ENCODE measurements at regions not wholly inside any gene's neighbourhood (a gene's known extent, or its start where the extent isn't known, plus 50 kb on each side); places are given as distances from the start of the nearest gene placed in this dataset.

DNA sequence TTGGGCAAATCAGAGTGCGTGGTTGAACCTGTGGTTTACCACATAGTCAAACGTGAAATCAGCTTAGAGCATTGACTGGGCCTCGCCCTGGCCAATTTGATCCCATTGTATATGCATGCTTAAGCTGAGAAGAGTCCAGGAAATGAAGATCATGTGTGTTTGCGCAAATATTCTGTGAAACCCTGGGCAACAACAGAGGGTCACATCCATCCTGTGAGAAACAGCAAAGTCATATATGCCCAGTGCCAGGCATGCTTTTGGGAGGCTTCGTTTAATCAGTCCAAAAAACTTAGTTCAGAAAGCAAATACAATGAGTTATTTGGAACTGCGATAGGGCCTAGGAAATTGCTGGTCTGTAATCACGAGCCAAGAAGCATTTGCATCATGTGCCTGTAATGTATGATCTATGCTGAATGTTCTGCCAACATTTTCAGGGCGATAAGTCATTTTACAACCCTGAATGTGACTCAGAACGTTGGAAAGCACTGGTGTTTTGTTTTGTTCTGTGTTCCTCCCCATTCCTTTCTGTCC is 412.1 kb upstream of the CELF2 start:
- peak; percentile 32 for DNase-seq

DNA sequence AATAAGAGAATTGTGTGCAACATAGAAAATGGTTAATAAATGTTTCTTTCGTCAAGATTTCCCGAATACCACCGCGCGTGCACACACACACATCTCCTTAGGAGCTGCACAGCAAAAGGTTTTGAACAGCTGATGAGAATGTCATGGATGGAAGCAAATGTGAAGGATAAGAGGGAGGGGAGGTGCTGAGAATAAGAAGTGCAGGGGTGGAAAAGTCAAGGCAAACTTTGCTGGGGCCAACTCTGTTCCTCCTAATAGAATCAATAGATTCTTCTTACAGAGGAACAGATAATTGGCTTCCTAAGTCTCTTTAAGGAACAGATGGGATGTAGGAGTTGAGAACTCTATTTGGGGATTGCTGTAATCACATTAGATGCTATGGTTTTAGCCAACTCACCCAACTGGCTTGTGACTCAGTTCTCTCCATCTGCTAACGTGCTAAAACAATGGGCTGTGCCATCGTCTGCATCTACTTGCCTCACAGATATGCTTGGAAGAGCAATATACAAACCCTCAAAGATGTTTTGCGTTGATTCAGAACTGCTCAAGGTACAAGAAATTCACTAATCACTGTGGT is 408.2 kb upstream of the CELF2 start:
- DNase-seq = no peak

DNA sequence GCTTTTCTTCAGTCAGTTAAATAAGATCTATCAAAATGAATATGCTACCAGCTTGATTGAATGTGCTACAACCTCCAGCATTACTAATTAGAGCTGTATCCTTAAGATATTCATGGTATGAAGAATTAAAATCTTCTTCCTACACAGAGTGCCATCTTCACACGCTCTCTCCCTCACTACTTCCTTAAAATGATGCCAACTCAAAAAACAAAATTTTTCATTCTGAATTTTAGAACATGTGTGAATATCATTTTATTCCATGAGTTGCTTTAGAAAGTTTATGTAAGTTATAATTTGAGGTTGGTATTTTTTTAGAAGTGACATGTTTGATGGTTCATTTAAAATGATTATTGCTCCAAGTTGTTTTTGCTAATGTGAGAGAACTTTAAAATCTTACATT is 407.5 kb upstream of the CELF2 start:
- no peak for DNase-seq

DNA sequence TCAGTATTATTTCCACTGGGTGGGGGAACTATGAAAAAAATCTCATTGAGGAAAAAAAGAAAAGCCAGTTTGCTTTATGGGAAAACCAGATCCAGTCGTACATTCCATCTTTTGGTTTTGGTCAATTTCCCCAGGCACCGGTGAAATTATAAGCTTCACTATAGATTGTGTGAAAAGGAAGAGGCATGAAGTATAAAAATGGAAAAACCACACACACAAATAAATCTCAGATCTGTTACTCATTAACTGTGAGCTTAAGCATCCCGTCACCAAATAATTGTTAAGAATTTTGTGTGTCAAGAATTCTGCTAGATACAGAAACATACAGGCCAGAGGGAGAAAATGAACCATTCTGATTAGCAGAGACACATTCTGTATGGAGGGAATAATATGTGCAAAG is 405.5 kb upstream of the CELF2 start:
- DNase-seq = no peak

DNA sequence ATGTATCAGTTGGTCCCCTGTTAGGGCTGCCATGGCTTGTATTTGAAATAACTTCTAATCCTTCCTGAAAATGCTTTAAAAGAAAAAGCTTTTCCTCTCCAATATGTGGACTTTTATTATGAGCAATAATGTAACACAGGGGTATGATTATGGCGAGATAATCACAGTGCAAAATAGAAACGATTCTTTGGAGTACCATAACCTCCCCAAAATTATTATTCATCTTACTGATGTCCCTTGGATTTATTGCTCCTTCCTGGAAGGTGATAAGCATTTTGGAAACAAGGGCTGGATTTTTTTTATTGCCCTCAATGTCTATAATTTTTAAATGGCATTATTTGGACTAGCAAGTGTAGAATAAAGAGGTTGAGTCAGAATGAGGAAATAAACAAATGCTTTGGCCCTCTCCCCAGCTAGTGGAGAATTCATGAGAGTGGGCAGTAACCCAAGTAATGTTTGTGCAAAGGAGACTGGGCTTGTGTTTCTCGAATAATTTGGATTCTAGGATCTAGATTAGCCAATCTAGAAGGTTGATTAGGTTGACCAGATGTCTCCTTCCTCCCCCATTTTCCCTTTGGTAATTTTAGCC is 403.9 kb upstream of the CELF2 start:
- no peak for DNase-seq

DNA sequence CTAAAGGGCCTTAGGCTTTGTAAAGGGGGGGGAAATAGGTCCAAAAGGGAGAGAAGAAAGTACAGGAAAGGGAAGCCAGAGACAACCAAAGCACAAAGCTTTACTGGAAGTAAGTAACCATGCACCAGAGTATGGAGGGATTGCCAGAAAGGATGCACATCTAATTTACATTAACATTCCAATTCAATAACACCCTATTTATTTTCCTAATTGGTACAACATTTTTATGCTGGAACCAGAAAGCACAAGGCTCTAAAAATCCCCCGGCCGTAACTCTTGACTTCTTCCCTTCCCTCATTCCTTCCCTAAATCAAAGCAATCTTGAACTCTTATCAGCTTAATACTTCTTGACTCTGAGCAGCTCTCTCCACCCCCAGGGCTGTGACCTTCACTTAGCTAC is 400.0 kb upstream of the CELF2 start:
- DNase-seq = no peak

DNA sequence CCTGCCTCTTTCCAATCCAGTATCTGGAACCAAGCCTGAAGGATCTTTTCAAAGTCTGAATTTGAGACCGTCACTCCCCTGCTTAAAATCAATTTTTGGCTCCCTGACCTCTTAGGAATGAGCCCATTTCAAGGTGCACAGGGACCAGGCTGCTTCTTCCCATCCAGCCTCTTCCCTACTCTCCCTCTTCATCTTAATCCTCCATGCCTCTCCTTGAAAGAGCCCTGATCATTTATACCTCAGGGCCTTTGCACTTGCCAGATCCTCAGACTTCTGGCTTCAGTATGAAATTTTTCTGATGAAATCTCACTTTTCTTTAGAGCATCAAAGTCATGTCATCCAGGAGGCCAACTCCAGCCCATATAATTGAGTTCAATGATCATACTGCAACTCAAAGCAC is 399.5 kb upstream of the CELF2 start:
- no peak for DNase-seq

DNA sequence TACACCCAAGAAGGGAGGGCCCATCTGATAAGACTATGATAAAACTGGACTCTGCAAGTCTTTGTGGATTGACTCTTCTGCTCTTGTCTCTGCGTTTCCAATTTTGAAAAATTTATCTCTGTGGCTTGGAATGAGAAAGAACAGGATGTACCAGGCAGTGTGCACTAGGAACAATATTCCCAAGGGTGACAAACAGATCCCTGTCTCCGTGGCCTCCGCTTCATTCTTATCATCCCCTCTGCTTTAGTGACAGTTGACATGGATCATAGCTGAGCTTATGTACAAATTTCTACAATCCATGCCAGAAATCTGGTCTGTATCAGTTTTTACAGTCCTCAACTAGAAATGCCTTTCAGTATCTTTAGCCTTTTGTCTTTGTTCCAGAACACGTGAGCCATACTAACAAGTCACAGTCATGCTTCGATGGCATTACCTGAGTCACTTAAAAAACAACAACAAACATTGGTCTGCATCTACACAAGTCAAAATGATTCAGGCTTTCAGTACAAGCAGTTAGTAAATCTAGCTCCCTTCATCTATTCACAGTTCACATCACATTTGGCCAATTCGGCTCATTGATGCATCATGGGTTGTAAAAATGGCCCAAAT is 393.6 kb upstream of the CELF2 start:
- no peak for DNase-seq

DNA sequence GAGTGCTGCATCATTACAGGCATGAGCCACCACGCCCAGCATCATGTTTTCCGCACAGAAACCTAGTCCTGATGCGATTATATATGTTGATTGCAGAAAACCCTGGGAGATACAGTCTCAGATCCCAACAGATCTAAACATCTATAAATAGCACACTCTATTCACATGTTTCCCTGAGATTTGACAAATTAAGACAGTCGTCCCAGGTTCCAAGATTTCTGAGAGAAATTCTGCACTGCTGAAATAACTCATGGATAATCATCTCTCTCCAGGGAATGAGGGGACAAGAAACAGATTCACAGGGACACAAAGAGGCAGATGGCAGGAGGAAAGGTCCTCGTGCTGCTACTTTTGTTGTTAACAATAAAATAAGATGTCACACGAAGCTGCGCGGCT is 393.1 kb upstream of the CELF2 start:
- DNase-seq = no peak

DNA sequence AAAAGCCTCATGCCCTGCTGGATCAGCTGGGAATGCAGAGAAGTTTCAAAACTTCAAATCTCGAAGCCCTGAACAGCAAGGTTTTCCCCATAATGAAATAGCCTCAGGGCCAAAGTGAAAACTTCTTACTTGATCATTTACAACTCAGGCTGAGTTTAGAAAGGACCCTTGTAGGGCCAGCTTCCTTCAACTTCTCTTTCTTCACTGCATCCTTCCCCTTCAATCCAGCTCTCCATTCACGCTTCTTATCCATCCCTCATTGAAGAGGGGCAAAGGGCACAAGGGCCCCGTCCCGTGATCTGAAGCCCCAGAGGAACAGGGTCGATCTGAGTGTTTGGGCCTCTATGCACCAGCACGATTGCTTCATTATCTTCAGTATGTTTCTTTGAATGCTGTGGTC is 392.2 kb upstream of the CELF2 start:
- no peak for DNase-seq

DNA sequence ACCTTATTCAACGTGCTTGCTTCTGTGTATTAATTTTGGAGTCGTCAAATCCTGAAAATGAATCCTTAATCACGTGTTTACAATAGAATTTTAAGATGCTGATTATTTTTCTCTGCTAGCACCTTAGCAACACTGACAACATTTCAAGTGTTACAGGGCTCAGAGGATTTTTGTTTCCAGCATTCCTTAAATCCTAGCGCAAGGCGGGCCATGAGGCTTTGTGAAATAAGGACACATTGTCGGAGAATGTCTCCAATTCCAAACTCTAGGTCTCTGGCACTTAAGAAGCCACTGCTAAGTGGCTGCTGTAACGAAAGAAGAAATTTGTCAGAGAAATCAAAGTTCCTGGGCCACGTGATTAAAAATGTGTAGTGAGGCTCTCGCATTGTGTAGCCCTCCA is 390.9 kb upstream of the CELF2 start:
- DNase-seq = no peak

DNA sequence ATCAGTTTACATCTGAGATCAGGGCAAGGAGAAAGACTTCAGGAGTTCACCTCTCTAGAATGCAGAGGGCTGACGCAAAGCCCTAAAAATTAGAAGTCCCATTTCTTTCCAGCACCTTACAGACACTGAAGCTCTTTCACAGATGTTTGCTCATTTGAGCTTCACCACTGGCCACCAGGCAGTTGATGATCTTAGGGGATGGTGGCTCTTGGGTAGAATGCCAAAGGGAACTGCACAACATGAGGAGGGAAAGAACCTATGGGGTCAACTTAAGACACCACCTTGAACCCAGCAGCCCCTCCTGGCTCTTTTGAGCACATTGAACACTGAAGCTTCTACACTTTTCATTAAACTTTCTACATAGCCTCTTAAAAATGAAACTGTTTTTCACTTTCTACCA is 390.3 kb upstream of the CELF2 start:
- DNase-seq = no peak

DNA sequence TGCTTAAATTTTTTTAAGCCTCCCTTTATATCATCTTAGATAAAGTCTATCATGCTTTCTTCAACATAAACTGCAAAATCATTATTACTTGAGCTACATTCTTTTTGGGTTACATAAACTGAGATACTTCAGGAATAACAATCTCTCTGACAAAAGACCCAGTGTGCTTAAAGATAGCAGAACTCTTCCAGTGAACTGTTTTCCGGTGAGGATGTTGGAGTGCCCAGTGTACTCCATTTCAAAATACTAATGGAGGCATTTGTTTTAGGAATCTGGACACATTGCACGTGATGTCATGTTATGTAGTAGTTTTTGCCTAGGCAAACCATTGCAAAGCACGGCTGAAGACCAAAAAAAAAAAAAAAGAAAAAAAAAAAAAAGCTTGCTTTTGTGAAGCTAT is 388.2 kb upstream of the CELF2 start:
- DNase-seq = no peak

DNA sequence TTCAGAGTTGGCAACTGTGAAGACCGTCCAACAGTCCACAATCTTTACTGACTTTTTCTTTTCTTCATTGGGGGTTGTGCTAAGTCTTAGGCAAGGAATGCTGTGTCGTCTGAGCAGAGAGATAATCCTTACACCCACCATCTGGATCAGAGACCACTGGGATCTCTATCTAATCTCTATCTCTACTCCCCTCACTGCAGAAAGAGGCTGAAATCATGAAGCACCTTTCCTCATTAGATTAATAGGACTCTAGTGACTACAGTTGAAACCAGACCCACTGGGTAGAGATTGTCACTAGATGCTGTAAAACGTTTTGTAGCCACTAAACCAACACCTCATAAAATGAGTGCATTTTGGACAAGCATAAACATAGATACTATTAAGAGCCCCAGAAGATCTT is 387.4 kb upstream of the CELF2 start:
- DNase-seq = no peak

DNA sequence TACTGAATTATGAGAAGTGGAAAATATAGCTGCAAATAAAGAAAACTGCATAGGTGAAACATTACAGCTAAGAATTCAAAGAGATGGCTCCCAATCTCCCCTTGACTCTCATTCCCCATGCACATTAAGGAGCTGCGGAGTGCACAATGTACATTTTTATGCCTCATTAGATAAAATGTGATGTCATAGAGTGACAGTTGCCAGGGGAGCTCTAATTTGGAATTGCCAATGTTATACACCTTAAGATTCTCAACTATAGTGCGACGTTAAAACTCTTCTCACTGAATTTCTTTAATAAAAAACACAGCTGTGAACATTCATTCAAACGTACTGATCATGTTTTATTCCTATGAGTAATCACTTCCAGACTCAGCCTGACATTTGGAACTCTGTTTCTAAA is 386.9 kb upstream of the CELF2 start:
- no peak for DNase-seq

DNA sequence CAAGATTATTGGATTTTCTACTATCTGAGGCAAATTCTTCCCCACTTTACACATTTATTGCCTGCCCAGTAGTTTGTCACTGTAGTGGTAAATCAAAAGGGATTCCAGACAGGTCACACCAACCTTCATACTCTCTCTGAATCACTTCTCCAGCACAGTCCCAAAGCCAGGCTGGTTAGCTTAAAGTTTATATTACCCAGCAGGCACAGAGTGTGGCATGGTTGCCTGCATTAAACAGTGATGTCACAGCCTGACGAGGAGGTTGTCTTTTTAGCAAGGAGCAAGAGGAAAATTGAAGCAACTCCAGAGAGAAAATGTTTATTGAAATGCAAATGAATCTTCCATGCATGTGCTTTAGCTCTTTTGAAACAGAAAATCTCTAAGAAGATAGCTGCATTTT is 375.5 kb upstream of the CELF2 start:
- DNase-seq = no peak

DNA sequence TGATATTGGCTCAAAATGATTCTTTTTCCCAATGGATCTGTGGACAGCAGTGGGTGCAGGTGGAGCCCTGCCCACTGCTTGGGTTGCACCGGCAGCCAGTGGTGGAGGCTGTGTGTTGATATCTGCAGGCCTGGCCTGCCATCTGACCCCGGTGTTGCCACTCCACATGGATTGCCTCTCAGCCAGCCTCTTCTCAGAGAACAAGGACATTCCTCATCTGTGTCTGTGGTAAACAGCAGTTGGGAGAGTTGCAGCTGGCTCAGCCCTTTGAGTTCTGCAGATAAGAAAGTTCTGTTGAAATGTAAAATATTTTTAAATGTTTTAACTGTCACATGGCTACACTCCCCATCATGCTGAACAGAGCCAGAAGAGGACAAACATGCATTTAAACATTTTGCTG is 374.9 kb upstream of the CELF2 start:
- DNase-seq = no peak

DNA sequence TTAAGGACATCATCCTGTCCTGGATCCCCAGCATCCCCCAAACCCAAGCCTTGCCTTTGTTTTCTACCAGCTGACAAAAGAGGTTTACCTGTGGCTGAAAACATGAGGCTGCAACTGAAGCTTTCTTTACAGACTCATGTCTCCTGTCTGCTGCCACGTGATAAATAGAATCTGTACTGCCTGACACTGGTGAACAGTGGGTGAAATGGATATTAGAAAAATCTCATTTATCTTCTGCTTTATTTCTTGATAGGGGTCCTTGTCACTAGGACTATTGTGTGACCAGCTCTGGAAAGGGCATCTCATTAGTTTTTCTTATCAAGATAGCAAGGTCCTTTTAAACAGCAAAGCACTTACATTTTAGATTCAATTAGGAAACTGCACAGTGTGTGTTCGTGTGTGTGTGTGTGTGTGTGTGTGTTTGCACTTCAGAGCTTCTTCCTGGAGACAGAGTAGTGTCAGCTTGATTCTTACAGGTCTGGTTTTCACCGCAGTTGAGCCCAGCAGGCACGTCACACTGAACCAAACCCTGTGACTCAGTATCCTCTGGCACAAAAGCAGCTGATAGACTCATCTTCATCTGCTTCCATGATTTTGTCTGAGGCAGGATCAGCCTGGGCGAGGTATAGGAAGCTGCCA is 373.5 kb upstream of the CELF2 start:
- DNase-seq = no peak

DNA sequence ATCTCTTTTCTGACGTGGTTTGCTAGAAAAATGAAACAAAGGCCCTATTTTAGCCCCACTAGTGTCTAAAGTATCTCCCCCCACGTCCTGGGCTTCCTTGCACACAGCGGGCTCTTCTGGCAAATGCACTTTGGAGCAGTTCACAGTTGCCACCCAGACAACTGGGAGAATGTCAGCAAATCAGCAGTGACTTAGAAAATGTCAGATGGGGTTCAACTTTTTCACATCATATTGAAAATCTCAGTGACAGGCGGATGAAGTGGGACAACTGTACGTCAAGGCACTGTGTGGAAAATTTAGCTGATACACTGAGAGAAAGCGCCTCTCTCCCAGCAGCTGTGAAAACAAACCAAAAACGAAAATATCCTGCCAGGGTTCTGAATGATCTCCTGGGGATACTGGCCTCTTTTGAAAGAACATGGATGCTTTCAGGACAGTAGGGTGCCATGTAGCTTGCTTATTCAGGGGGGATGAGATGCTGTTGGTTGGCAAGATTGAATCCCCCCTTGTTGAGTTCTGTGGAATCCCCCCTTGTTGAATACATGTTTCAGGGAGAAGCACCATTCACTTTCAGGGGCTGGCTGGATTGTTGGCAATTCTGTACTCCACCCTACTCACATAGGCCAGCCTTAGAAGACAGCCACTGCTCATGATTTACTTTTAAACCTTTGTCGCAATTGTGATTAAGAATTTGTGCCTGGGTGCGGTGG is 372.8 kb upstream of the CELF2 start:
- no peak for DNase-seq

DNA sequence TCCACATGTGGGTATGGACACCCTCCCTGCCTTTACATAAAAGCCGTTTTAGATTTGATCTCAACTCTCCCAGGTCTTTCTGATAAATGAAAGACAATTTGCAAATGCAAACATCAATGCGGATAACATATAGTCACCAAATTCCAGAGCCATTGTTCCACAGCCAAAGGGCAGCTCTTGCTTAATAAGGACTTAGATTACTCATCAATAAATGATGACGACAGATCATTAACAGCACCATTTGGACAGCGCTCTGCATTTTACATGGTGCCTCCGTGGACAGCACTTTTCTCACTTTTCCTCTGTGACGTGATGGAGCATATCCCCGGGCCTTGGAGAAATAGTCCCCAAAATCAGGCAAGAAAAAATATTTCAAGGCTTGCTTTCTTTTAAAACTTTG is 370.3 kb upstream of the CELF2 start:
- no peak for DNase-seq

DNA sequence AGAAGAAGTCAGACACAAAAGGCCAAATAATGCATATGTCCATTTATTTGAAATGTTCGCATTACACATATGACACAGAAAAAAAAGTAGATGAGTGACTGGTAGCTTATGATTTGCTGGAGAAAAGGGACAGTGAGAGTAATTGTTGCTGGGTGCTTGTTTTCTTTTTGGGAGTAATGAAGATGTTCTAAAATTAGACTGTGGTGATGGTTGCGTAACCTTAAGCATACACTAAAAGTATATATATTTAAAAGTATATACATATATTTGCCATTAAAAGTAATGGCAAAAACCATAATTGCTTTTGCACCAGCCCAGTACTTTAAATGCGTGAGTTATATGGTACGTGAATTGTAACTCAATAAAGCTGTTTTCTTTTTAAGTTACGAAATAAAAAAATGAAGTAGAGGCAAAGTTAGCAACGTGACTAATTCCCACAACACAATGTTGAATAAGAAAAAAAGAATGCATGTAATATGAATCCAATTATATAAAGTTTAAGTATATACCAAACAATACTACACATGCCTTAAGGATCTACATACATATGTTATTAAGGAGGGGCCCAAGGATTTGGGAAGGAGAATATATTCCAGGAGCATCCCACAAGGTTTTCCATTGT is 360.4 kb upstream of the CELF2 start:
- no peak for DNase-seq

DNA sequence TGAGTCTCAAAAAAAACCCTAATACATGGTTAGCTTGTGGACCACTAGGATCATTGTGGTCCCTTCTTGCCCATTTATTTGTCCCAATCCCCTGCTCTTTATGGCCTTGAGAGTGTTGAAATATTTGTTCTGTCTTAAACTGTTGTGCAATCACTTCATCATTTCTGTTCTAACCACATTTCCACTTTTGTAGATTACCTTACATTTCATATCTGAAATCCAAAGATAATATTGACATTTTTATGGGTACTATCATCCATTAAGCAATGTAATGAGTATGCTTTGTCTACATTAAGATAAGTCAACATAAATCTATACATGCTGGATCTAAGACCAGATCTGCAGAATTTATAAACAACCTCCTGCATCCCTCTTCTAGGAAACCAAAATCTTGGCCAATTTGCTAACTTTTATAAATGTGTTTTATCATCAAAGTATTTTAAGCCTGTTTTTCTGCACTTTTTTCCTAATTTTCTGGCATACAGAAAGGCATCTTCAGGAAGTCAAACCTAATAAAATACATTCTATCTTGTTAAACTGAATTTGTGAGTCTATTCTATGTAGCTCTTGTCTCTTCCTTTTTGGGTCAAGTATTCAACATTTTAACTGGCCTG is 359.4 kb upstream of the CELF2 start:
- no peak for DNase-seq

DNA sequence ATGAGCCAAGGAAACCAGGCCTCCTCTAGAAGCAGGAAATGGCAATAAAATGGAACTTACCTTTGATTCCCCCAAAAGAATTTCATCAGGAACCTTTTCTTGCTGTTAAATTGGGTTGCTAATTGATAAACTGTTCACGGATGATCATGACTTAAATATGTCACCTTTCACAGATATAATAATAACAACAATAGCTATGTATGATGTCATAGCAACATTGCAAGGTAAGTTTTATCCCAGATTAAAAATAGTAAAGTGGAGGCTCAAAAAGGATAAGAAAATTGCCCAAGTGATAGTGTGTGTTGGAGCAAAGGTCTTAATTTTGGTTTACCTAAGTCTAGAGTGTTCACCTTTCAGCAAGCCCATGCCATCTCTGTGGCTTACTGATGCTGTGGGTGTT is 357.6 kb upstream of the CELF2 start:
- DNase-seq = no peak

Data from left hindlimb (tissue), 1 donor.